ENCODE measurements at regions not wholly inside any gene's neighbourhood (a gene's known extent, or its start where the extent isn't known, plus 50 kb on each side); places are given as distances from the start of the nearest gene placed in this dataset.

DNA sequence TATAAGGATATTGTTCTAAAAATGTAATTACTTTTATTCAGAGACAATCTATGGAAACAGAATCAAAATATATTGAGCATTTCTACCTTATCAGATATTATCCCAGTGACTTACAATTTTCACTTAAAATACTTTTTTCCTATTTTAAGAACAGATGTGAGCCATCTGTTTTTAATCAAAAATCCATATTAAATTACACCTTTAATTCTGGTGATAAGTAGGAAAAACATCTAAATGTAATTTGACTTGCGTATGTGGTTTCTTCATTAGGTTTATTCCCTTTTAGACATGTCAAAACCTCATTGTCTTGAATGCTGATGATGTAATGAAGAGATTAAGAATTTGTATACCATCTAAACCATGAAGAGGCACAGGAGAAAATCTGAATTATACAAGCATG lies 1118.8 kb upstream of the TMPRSS15 start:
- in situ Hi-C loops (cut with HindIII; ENCODE audit: low pct_ligation_motif_present, low sequenced_read_pairs), result no loop called here
- no peak for DNase-seq
- no peak overlapping the region for H3K27ac ChIP-seq
- TF ChIP-seq CTCF (IDR thresholded peaks at IDR 0.05; ENCODE audit: low read depth, low read length, missing control alignments), result no peak
- no peaks in the 10 kb centered on the region for H3K36me3 ChIP-seq (replicated peaks)
- no peak overlapping the region for H3K4me3 ChIP-seq (ENCODE audit: low read depth, low read length)
- no peaks in the 10 kb centered on the region for H3K27me3 ChIP-seq (replicated peaks)

DNA sequence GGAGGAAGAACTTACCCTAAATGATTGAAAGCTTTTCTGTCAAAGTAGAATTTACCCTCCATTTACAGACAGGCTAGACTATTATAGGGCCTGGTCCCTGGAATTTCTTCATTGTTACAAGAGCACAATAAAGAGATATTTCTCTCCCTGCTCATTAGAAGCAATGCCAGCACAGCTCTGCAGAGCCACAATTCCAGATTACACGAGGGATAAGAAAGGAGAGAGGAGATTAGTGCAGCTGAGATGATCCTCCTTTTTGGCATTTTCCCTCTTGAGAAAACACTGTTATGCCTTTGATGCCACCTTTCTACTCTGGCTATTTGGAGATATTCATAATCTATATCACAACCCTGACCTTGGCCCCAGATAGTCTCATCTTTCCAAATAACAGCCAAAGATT lies 1119.5 kb upstream of the TMPRSS15 start:
- in situ Hi-C loops (cut with HindIII; ENCODE audit: low pct_ligation_motif_present, low sequenced_read_pairs), result no loop called here
- TF ChIP-seq CTCF (IDR thresholded peaks at IDR 0.05; ENCODE audit: low read depth, low read length, missing control alignments), result no peak
- DNase-seq, result no peak
- Histone ChIP-seq H3K4me3 (ENCODE audit: low read depth, low read length) (no peak overlapping the region), H3K27me3 (replicated peaks) (no peaks in the 10 kb centered on the region), H3K36me3 (replicated peaks) (no peaks in the 10 kb centered on the region), H3K27ac (no peak overlapping the region)

GRCh38 chr21:19523746-19524145 lies 1120.2 kb upstream of the TMPRSS15 start:
- Histone ChIP-seq H3K4me3 (ENCODE audit: low read depth, low read length) (no peak overlapping the region), H3K36me3 (replicated peaks) (no peaks in the 10 kb centered on the region), H3K27me3 (replicated peaks) (no peaks in the 10 kb centered on the region), H3K27ac (no peak overlapping the region)
- no peak for DNase-seq
- TF ChIP-seq CTCF (IDR thresholded peaks at IDR 0.05; ENCODE audit: low read depth, low read length, missing control alignments), result no peak
- in situ Hi-C loops (cut with HindIII; ENCODE audit: low pct_ligation_motif_present, low sequenced_read_pairs), result no loop called here

DNA sequence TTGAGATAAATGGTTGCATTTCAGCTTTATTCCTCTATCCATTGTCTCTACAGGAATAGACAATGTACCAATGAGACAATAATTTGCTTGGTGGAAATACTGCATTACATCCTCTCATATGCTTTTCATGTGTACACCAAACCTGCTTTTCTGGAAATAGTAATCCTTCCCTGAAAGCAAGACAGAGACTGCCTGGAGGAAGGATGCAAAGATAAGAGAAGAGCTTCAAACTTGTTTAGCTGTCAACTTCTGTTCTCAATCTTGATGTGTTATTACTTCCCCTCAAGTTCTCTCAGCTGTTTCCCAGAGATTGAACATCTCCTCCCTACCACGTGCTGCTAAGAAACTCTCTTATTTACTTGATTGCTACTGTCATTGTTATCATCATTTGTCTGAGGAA lies 1125.4 kb upstream of the TMPRSS15 start:
- in situ Hi-C loops (cut with HindIII; ENCODE audit: low pct_ligation_motif_present, low sequenced_read_pairs), result no loop called here
- no peaks in the 10 kb centered on the region for H3K36me3 ChIP-seq (replicated peaks)
- H3K27me3 ChIP-seq (replicated peaks), result no peaks in the 10 kb centered on the region
- H3K27ac ChIP-seq, result no peak overlapping the region
- no peak overlapping the region for H3K4me3 ChIP-seq (ENCODE audit: low read depth, low read length)
- DNase-seq, result no peak
- no peak for TF ChIP-seq CTCF (IDR thresholded peaks at IDR 0.05; ENCODE audit: low read depth, low read length, missing control alignments)

DNA sequence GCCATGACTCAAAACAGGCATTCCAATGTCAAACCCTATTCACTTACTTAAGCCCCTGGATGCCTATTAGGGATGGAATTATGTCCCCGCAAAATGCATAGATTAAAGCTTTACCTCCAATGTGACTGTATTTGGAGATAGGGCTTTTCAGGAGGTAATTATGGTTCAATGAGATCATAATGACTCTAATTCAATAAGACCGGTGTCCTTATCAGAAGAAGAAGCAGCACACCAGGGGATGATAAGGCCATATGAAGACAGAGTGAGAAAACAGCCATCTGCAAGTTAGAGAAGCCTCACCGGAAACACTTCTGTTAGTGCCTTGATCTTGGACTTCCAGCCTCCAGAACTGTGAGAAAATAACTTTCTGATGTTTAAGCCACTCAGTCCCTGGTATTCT lies 1131.8 kb upstream of the TMPRSS15 start:
- no peak for TF ChIP-seq CTCF (IDR thresholded peaks at IDR 0.05; ENCODE audit: low read depth, low read length, missing control alignments)
- H3K27ac ChIP-seq, result no peak overlapping the region
- DNase-seq, result no peak
- no peaks in the 10 kb centered on the region for H3K36me3 ChIP-seq (replicated peaks)
- H3K27me3 ChIP-seq (replicated peaks), result no peaks in the 10 kb centered on the region
- in situ Hi-C loops (cut with HindIII; ENCODE audit: low pct_ligation_motif_present, low sequenced_read_pairs), result no loop called here
- H3K4me3 ChIP-seq (ENCODE audit: low read depth, low read length), result no peak overlapping the region

DNA sequence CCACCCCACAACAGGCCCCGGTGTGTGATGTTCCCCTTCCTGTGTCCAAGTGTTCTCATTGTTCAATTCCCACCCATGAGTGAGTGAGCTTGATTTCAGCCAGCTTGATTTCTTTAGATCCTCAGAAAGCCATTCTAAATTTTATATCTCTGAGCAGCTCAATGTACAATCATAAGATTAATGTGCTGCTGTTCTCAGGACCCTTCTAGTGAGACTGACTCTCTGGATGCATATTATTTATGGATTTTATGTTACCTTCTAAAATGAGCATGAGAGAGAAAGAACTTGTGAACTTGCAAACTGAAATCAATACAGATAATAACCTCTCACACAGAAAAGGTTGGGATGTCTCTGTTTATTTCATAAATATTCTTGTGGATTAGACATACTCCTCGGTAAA lies 1133.5 kb upstream of the TMPRSS15 start:
- no peak overlapping the region for H3K4me3 ChIP-seq (ENCODE audit: low read depth, low read length)
- H3K36me3 ChIP-seq (replicated peaks), result no peaks in the 10 kb centered on the region
- TF ChIP-seq CTCF (IDR thresholded peaks at IDR 0.05; ENCODE audit: low read depth, low read length, missing control alignments), result no peak
- no peaks in the 10 kb centered on the region for H3K27me3 ChIP-seq (replicated peaks)
- no peak overlapping the region for H3K27ac ChIP-seq
- in situ Hi-C loops (cut with HindIII; ENCODE audit: low pct_ligation_motif_present, low sequenced_read_pairs), result no loop called here
- no peak for DNase-seq
